Neuronal stem cell (in vitro differentiated cells): ENCODE measurements at regions not wholly inside any gene's neighbourhood (a gene's known extent, or its start where the extent isn't known, plus 50 kb on each side); places are given as distances from the start of the nearest gene placed in this dataset.

Experiments
- DNase-seq: peaks from one replicate; pipeline ENCODE4 v3.0.0-alpha.2; 2013; ENCODE audit warnings: low spot score
- H2AFZ ChIP-seq: one replicate; pipeline ENCODE4 v1.6.1; 2013; ENCODE audit warnings: mild to moderate bottlenecking, low read length, inconsistent platforms
- H2AK5ac ChIP-seq: 2 replicates; pipeline ENCODE4 v1.6.1; 2013; ENCODE audit warnings: low read depth, mild to moderate bottlenecking, inconsistent platforms, low read length, moderate library complexity, mixed read lengths
- H2BK120ac ChIP-seq: 2 replicates; pipeline ENCODE4 v1.6.1; 2013; ENCODE audit warnings: low read depth, mild to moderate bottlenecking, inconsistent platforms, low read length, moderate library complexity, mixed read lengths
- H2BK12ac ChIP-seq: one replicate; pipeline ENCODE4 v1.6.1; 2013; ENCODE audit warnings: low read length, inconsistent platforms
- H2BK15ac ChIP-seq: 2 replicates; pipeline ENCODE4 v1.6.1; 2013; ENCODE audit warnings: mild to moderate bottlenecking, low read length, inconsistent platforms, mixed read lengths
- H2BK5ac ChIP-seq: one replicate; pipeline ENCODE4 v1.6.1; 2013; ENCODE audit warnings: inconsistent platforms, mild to moderate bottlenecking, low read length, moderate library complexity
- H3K14ac ChIP-seq: one replicate; pipeline ENCODE4 v1.6.1; 2013; ENCODE audit warnings: low read length, inconsistent platforms
- H3K18ac ChIP-seq: 2 replicates; pipeline ENCODE4 v1.6.1; 2013; ENCODE audit warnings: low read length, inconsistent platforms
- H3K23ac ChIP-seq: 2 replicates; pipeline ENCODE4 v1.6.1; 2013; ENCODE audit warnings: low read depth, mild to moderate bottlenecking, mixed read lengths, low read length, inconsistent platforms; ENCODE audit not compliant: poor library complexity
- H3K27ac ChIP-seq: replicated peaks from 3 replicates; pipeline ENCODE4 v1.5.1; 2013; ENCODE audit warnings: low read length, inconsistent platforms
- H3K27me3 ChIP-seq, 3 experiments: 2 replicates each; pipeline ENCODE4 v1.6.1; 2013; ENCODE audit warnings: low read length in 3 of 3, mild to moderate bottlenecking in 2 of 3, inconsistent platforms in 1 of 3, low read depth in 1 of 3, mixed read lengths in 1 of 3, moderate library complexity in 1 of 3; ENCODE audit not compliant: control insufficient read depth in 3 of 3, insufficient read depth in 3 of 3
- H3K36me3 ChIP-seq, 2 donors: replicated peaks in 1 of 2; 2 replicates each; pipeline ENCODE4 v1.6.1; 2013; ENCODE audit warnings: low read length in 2 of 2; ENCODE audit not compliant: control insufficient read depth in 2 of 2, insufficient read depth in 2 of 2
- H3K4ac ChIP-seq: 2 replicates; pipeline ENCODE4 v1.6.1; 2013; ENCODE audit warnings: inconsistent platforms, mild to moderate bottlenecking, low read length, moderate library complexity
- H3K4me1 ChIP-seq, 2 donors: 1 replicate in 1 of 2; 2 replicates in 1 of 2; pipeline ENCODE4 v1.6.1; 2013; ENCODE audit warnings: low read length in 2 of 2, low read depth in 1 of 2; ENCODE audit not compliant: control insufficient read depth in 2 of 2, insufficient read depth in 1 of 2
- H3K4me2 ChIP-seq: one replicate; pipeline ENCODE4 v1.6.1; 2013; ENCODE audit warnings: mild to moderate bottlenecking, low read length, inconsistent platforms; ENCODE audit not compliant: insufficient read depth, poor library complexity, severe bottlenecking
- H3K4me3 ChIP-seq, 2 donors: 2 replicates each; pipeline ENCODE4 v1.5.1; 2013; ENCODE audit warnings: low read length in 2 of 2, mild to moderate bottlenecking in 2 of 2, inconsistent platforms in 1 of 2, moderate library complexity in 1 of 2
- H3K79me1 ChIP-seq: one replicate; pipeline ENCODE4 v1.6.1; 2013; ENCODE audit warnings: low read depth, mild to moderate bottlenecking, inconsistent platforms, low read length, moderate library complexity
- H3K9ac ChIP-seq: one replicate; pipeline ENCODE4 v1.6.1; 2013; ENCODE audit warnings: mild to moderate bottlenecking, low read depth, low read length, inconsistent platforms; ENCODE audit not compliant: poor library complexity
- H3K9me3 ChIP-seq, 2 donors: replicated peaks in 1 of 2; 2 replicates each; pipeline versions ENCODE3 to v1.6.1; 2013; ENCODE audit warnings: low read length in 2 of 2, mild to moderate bottlenecking in 2 of 2, inconsistent platforms in 1 of 2, low read depth in 1 of 2, mixed read lengths in 1 of 2, moderate library complexity in 1 of 2; ENCODE audit not compliant: control insufficient read depth in 2 of 2, insufficient read depth in 1 of 2
- H4K8ac ChIP-seq: one replicate; pipeline ENCODE4 v1.6.1; 2013; ENCODE audit warnings: low read depth, mild to moderate bottlenecking, inconsistent platforms, low read length, moderate library complexity
- H4K91ac ChIP-seq: one replicate; pipeline ENCODE4 v1.6.1; 2013; ENCODE audit warnings: low read length, low read depth, mild to moderate bottlenecking, inconsistent platforms; ENCODE audit not compliant: poor library complexity
- WGBS, 2 donors: extraction: QIAGEN DNeasy Blood & Tissue Kit; methylation state at CpG; one replicate each; pipeline ENCODE4 v1.1.7; 2013; ENCODE audit warnings: missing lambda C conversion rate in 2 of 2, mixed read lengths in 1 of 2; ENCODE audit not compliant: insufficient read length in 2 of 2, insufficient replicate concordance in 1 of 2; ENCODE audit errors: extremely low coverage in 2 of 2; 5-methylcytosine and 5-hydroxymethylcytosine counted together

GRCh38 chr11:109877043-109877442, 216.1 kb upstream of the ZC3H12C start:
- no peaks in the 10 kb centered on the region for H3K27me3 ChIP-seq
- H2AK5ac ChIP-seq: no peak overlapping the region
- no peak overlapping the region for H3K4ac ChIP-seq
- no CpG with 5 or more reads among the region's 4 CpGs for WGBS, 2 donors
- no peak overlapping the region for H4K91ac ChIP-seq
- no peak overlapping the region for H3K4me2 ChIP-seq
- no peak overlapping the region for H2BK5ac ChIP-seq
- H2BK15ac ChIP-seq: no peak overlapping the region
- no peak overlapping the region for H4K8ac ChIP-seq
- H3K4me3 ChIP-seq: no peak overlapping the region
- no peak overlapping the region for H3K23ac ChIP-seq
- no peaks in the 10 kb centered on the region for H3K9me3 ChIP-seq
- no peak overlapping the region for H2AFZ ChIP-seq
- H2BK12ac ChIP-seq: no peak overlapping the region
- no peaks in the 10 kb centered on the region for H3K36me3 ChIP-seq
- H3K18ac ChIP-seq: no peak overlapping the region
- no peak overlapping the region for H3K14ac ChIP-seq
- H3K4me1 ChIP-seq: no peaks in the 10 kb centered on the region
- no peak overlapping the region for H3K9ac ChIP-seq
- no peak for DNase-seq
- no peak overlapping the region for H3K27ac ChIP-seq
- no peaks in the 10 kb centered on the region for H3K79me1 ChIP-seq
- no peak overlapping the region for H2BK120ac ChIP-seq

DNA sequence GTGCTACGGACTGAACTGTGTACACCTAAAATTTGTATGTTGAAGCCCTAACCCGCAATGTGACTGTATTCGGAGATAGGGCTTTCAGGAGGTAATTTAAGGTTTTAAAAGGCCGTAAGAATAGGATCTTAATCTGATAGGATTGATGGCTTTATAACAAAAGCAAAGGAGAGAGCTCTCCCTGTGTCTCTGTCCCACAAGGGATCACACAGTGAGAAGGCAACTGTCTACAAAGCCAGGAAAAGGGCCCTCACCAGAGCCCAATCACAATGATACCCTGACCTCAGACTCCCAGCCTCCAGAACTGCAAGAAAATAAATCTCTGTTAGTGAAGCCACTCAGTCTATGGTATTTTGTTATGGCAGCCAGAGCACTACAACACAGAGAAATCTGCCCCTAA, 208.7 kb upstream of the ZC3H12C start:
- peaks cover 0 to 1% of the 10 kb centered on the region in 2 donors for H3K4me1 ChIP-seq
- H3K4ac ChIP-seq: no peak overlapping the region
- H2BK12ac ChIP-seq: no peak overlapping the region
- no peaks in the 10 kb centered on the region for H3K9me3 ChIP-seq
- no peak overlapping the region for H3K18ac ChIP-seq
- no peak overlapping the region for H3K14ac ChIP-seq
- H3K36me3 ChIP-seq: no peaks in the 10 kb centered on the region
- peak overlapping the region; percentile 37 for H2AFZ ChIP-seq
- no peak overlapping the region for H2AK5ac ChIP-seq
- H4K8ac ChIP-seq: no peak overlapping the region
- H3K4me2 ChIP-seq: no peak overlapping the region
- H3K27me3 ChIP-seq: no peaks in the 10 kb centered on the region
- H3K79me1 ChIP-seq: no peaks in the 10 kb centered on the region
- no CpG with 5 or more reads among the region's 4 CpGs for WGBS, 2 donors
- no peak overlapping the region for H2BK120ac ChIP-seq
- no peak overlapping the region for H3K9ac ChIP-seq
- no peak overlapping the region for H3K27ac ChIP-seq
- no peak overlapping the region for H4K91ac ChIP-seq
- no peak overlapping the region for H2BK15ac ChIP-seq
- no peak overlapping the region for H2BK5ac ChIP-seq
- no peak for DNase-seq
- no peak overlapping the region for H3K4me3 ChIP-seq
- no peak overlapping the region for H3K23ac ChIP-seq

DNA sequence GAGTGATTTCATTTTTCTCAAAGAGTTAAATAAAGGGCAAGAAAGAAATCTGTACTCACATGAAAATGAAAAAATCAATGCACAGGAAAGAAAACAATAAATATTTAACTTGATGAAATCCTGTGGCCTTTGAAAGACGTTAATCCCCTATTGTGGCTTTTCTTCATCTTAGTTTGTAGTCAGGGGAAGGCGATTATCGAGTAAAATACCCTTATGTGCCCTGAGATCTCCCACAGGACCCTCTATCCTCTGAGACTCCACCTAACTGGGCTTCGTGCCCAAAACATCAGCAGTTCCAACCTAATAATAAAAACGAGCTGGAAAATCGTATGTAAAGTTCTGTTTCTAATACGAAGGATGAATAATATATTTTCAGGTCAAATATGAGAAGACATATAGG, 208.2 kb upstream of the ZC3H12C start:
- no peak overlapping the region for H3K9ac ChIP-seq
- no peaks in the 10 kb centered on the region for H3K36me3 ChIP-seq
- no peak overlapping the region for H2BK120ac ChIP-seq
- H3K4me2 ChIP-seq: no peak overlapping the region
- WGBS, 2 donors: no CpG with 5 or more reads among the region's 7 CpGs
- H3K4me1 ChIP-seq: peaks cover 0 to 1% of the 10 kb centered on the region in 2 donors
- no peak overlapping the region for H2BK5ac ChIP-seq
- no peak overlapping the region for H3K27ac ChIP-seq
- no peak overlapping the region for H3K4me3 ChIP-seq
- no peak for DNase-seq
- no peak overlapping the region for H3K23ac ChIP-seq
- H2BK15ac ChIP-seq: no peak overlapping the region
- H3K18ac ChIP-seq: no peak overlapping the region
- no peaks in the 10 kb centered on the region for H3K27me3 ChIP-seq
- H3K14ac ChIP-seq: no peak overlapping the region
- H4K8ac ChIP-seq: no peak overlapping the region
- no peaks in the 10 kb centered on the region for H3K9me3 ChIP-seq
- peak overlapping the region; percentile 37 for H2AFZ ChIP-seq
- H3K4ac ChIP-seq: no peak overlapping the region
- H4K91ac ChIP-seq: no peak overlapping the region
- no peaks in the 10 kb centered on the region for H3K79me1 ChIP-seq
- H2AK5ac ChIP-seq: no peak overlapping the region
- H2BK12ac ChIP-seq: no peak overlapping the region

DNA sequence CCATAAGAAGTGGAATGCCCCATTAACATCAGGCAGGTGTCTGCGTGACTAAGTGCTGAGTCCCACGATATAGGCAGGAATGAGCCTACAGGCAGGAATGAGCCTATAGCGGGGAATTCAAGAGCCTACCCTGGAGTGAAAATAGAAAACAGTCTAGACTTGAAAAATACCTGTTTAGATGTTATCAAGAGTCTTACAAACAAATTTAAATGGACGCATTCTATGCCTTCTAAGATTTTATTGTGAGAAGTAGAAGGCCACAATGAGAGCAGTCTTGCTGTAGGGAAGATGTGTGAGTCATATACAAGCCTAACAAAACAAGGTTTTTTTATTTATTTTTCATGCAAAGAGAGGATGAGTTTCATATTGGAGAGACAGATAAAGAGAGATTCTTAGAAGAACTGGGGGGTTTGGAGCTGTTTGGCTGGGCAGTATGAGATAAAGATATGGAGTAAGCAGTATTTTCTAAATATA, 200.8 kb upstream of the ZC3H12C start:
- no peak overlapping the region for H3K27ac ChIP-seq

More for the DNA sequence above, 200.8 kb upstream of the ZC3H12C start:
- no peak overlapping the region for H2AFZ ChIP-seq
- no peaks in the 10 kb centered on the region for H3K27me3 ChIP-seq
- H4K91ac ChIP-seq: no peak overlapping the region
- H3K4me3 ChIP-seq: no peak overlapping the region
- no peak overlapping the region for H3K14ac ChIP-seq
- no peaks in the 10 kb centered on the region for H3K9me3 ChIP-seq
- no peak overlapping the region for H3K9ac ChIP-seq
- no peak for DNase-seq
- no peak overlapping the region for H3K4ac ChIP-seq
- H2BK120ac ChIP-seq: no peak overlapping the region
- H3K79me1 ChIP-seq: no peaks in the 10 kb centered on the region
- H2BK15ac ChIP-seq: no peak overlapping the region
- no peak overlapping the region for H2BK5ac ChIP-seq
- peak overlapping the region; percentile 13 for H3K18ac ChIP-seq
- H3K36me3 ChIP-seq: no peaks in the 10 kb centered on the region
- H4K8ac ChIP-seq: no peak overlapping the region
- H3K23ac ChIP-seq: no peak overlapping the region
- no peak overlapping the region for H3K4me2 ChIP-seq
- H2BK12ac ChIP-seq: no peak overlapping the region
- H2AK5ac ChIP-seq: no peak overlapping the region
- no CpG with 5 or more reads among the region's 4 CpGs for WGBS, 2 donors
- no peaks in the 10 kb centered on the region for H3K4me1 ChIP-seq
